ENCODE measurements at regions not wholly inside any gene's neighbourhood (a gene's known extent, or its start where the extent isn't known, plus 50 kb on each side); places are given as distances from the start of the nearest gene placed in this dataset.

DNA sequence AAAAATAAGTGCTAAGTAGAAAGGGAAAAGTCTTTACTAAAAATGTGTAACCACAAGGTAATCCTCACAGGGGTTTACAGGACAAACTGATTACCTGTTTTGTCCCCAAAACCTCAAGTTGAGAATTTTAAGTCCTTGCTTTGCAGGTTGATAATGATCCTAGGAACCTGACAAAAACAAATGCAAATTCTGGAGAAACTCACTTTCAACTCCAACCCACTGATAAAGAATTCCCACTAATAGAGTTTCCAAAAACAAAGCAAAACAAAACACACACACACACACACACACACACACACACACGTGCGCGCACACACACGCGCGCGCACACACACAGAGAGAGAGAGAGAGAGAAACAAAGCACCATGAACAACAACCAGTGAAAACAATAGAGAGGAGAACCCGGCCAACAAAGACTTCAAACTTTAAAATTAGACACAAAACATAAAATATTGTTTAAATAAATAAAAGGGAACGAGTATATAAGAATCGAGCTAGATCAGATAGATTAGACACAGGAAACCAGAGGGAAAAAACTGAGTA, 187.0 kb upstream of the FOXN3 start:
- DNase-seq (ENCODE audit: low read depth), result no peak

- no peak for DNase-seq (ENCODE audit: low read depth)
These were observed 184.2 kb upstream of the FOXN3 start for GRCh38 chr14:89600950-89601826.

DNA sequence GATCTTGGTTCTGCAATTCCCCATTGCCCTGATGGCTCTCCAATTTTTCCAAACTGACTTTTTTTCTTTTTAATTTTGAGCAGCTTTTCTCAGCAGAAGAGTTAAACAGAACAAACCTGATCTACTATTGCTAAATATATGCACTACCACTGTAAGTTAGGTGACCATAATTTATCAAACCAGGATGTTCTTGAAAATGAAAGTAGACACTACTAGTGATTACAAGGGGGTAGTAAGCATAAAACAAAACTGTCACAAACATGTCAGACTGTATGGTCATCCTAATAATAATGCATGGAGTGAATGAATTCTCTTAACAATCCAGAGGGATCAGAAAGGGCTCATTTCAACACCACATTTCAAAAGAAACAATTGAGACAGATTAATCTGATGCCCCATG, 183.0 kb upstream of the FOXN3 start:
- no peak for DNase-seq (ENCODE audit: low read depth)

DNA sequence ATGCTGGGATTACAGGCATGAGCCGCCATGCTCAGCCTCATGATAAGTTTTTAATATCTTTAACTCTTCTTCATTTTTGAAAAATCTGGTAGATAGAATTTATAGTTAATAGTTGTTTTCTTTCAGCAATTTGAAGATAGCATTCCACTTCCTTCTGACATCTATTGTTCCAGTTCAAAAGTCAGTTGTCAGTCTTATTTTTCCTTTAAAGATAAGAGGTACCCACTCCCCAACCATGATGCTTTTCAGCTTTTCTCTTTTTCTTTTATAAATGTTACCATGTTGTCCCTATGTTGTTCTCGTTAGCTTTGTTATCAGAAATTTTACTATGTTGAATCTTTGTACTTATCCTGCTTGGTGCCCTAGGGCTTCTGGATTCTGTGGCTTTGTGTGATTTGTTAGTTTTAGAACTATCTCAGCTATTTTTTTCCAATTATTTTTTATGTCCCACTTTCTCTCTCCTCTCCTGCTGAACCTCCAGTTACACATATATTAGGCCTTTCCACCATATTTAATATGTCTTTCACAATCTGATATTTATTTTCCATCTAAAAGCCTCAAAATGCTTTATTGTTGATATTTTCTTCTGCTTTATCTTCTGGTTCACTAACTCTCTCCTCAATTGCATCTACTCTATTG, 181.6 kb upstream of the FOXN3 start:
- no peak for DNase-seq (ENCODE audit: low read depth)

- DNase-seq (ENCODE audit: low read depth), result no peak
These were observed 175.9 kb upstream of the FOXN3 start for GRCh38 chr14:89592961-89593360.

GRCh38 chr14:89589400-89590118, 172.5 kb upstream of the FOXN3 start:
- DNase-seq (ENCODE audit: low read depth), result no peak

DNA sequence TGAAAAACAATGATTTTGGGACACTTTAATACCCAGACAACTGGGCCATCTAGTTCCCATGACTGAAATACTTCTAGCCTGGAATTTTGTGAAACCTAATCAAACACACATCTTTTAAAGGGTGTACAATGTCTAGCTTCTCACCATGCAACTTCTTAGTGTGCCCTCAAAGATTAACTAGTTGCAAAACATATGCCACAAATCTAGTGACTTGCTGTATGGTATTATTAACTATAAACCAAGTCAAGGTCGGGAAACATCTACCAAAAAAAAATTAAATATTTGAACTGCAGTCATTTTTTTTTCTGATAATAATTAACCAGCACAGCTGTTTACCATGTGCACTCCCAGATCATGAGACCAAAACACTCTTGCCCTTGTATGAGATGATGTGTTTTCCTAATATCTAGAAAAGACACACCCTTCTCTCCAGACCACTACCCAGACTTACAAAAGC, 171.8 kb upstream of the FOXN3 start:
- DNase-seq (ENCODE audit: low read depth), result no peak

DNA sequence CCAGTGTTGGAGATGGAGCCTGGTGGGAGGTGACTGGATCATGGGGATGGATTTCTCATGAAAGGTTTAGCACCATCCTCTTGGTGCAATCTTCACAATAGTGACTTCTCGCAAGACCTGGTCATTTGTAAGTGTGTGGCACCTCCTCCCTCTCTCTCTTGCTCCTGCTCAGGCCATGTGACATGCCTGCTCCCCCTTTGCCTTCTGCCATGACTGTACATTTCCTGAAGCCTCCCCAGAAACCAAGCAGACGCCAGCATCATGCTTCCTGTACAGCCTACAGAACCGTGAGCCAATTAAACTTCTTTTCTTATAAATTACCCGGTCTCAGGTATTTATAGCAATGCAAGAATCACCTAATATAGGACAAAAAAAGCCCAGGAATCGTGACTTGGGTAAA, 171.0 kb upstream of the FOXN3 start:
- no peak for DNase-seq (ENCODE audit: low read depth)

DNA sequence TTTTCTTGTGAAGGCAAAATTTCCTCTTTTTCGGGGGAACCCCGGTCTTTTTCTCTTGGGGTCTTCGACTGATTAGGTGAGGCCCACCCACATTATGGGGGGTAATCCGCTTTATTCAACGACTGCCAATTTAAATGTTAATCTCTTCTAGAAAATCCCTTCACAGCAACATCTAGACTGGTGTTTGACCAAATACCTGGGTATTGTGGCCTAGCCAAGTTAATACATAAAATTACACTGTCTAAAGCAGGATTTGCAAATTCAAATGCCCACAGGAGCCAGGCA, 170.0 kb upstream of the FOXN3 start:
- DNase-seq (ENCODE audit: low read depth), result no peak

GRCh38 chr14:89586258-89587135, 169.5 kb upstream of the FOXN3 start:
- DNase-seq (ENCODE audit: low read depth), result no peak

DNA sequence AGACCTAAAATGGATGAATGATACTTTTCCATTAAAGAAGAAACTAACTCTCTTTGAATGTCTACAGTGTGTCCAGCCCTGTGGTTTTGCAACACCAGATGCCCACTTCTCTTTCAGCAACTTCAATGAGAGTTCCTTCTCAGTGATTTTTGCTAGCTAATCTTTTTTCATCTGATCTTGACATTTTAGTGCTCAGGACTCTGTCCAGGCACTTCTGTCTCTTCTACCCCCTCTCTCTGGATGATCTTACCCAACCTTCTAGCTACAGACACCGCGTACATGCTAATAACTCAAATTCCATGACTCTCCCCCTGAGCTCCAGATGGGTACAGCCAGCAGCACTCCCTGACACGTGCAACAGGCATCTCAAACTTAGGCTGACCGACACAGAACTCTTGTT, 161.1 kb upstream of the FOXN3 start:
- no peak for DNase-seq (ENCODE audit: low read depth)

DNA sequence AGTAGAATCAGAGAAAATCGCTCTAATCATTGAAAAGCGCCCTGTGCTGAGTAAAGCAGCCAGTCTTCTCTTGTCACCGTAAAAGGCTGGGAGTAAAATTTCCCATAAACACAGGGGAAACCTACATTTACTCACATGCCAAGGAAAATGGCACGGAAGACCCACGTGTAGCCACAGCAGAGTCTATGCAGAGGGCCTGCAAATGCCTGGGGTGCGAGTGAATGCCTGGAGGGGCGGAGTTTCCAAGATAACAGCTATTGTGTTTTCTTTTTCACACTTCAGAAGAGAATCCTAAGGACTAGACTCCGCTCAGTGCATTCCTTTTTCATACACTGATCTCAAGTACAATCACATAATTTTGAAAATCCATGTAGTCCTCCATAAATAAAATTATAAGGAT, 159.9 kb upstream of the FOXN3 start:
- DNase-seq (ENCODE audit: low read depth), result no peak

GRCh38 chr14:89576145-89576927, 159.3 kb upstream of the FOXN3 start:
- DNase-seq (ENCODE audit: low read depth), result no peak

- no peak for DNase-seq (ENCODE audit: low read depth)
These were observed 158.5 kb upstream of the FOXN3 start for GRCh38 chr14:89575386-89576061.

GRCh38 chr14:89574420-89574819, 157.4 kb upstream of the FOXN3 start:
- DNase-seq (ENCODE audit: low read depth), result no peak

- no peak for DNase-seq (ENCODE audit: low read depth)
These were observed 156.3 kb upstream of the FOXN3 start for GRCh38 chr14:89573399-89573657.

- DNase-seq (ENCODE audit: low read depth), result no peak
These were observed 155.8 kb upstream of the FOXN3 start for GRCh38 chr14:89572596-89573398.

GRCh38 chr14:89571491-89571890, 154.5 kb upstream of the FOXN3 start:
- DNase-seq (ENCODE audit: low read depth), result no peak

- no peak for DNase-seq (ENCODE audit: low read depth)
These were observed 149.8 kb upstream of the FOXN3 start for GRCh38 chr14:89566644-89567415.
